GM19239 (cell line): ENCODE measurements at regions not wholly inside any gene's neighbourhood (a gene's known extent, or its start where the extent isn't known, plus 50 kb on each side); places are given as distances from the start of the nearest gene placed in this dataset.
"Not testable (repeated sequence)": the region's sequence is repeated elsewhere in the genome, so short reads cannot be mapped to it uniquely, and the experiment has no call there.

Experiments
- DNase-seq: peaks from one replicate; pipeline ENCODE4 v3.0.0; 2011; ENCODE audit warnings: low spot score; ENCODE audit not compliant: insufficient read length
- FAIRE-seq: peaks from 2 replicates; lab custom pipeline; 2011; peaks lifted over from hg19 to GRCh38; lab: Jason Lieb, UNC

GRCh38 chr7:63580536-63581300, 417.9 kb upstream of the ZNF722 start:
- FAIRE-seq, DNase-seq: not testable (repeated sequence)

DNA sequence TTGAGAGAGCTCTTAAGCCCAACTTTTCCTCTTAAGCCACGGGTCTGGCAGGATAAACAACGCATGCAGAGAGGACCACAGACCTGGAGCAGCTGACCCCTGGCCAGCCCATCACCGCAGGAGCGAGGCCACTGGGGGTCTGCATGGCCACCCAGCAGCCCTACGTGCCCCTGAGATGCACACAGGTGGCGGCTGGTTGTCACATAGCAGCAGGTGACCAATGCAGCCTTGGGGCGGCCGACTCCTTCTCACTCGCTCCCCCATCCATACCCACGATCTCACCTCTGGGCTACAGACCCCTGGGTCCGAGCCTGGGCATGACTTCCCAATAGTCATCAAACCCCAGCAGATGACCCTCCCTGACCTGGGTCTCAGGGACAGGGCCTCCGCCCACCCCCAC, 415.9 kb upstream of the ZNF722 start:
- not testable (repeated sequence) for FAIRE-seq, DNase-seq

GRCh38 chr7:63587151-63587853, 411.3 kb upstream of the ZNF722 start:
- not testable (repeated sequence) for FAIRE-seq, DNase-seq

DNA sequence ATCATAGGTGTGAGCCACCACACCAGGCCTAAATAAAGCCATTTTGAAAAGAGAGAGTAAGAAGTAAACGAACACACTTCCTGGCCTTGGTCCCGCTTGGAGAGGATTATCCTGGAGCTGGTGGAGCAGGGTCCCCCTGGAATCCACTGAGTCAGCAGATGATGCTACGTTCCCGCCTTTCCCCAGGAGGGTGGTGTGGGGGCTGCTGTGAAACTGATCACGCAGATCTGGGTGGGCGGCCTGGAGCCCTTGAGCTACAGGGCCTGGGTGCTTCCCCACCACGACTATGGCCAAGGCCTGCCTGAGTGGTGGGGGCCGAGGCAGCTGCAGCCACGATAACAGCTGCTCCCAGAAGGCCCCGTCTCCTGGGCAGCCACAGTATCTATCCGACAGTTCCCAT, 407.4 kb upstream of the ZNF722 start:
- not testable (repeated sequence) for DNase-seq, FAIRE-seq

- DNase-seq, FAIRE-seq: not testable (repeated sequence)
These were observed 394.8 kb upstream of the ZNF722 start for GRCh38 chr7:63603812-63604211.

- not testable (repeated sequence) for FAIRE-seq, DNase-seq
These were observed 393.8 kb upstream of the ZNF722 start for GRCh38 chr7:63604853-63605252.

GRCh38 chr7:63617595-63617994, 381.1 kb upstream of the ZNF722 start:
- not testable (repeated sequence) for FAIRE-seq

DNA sequence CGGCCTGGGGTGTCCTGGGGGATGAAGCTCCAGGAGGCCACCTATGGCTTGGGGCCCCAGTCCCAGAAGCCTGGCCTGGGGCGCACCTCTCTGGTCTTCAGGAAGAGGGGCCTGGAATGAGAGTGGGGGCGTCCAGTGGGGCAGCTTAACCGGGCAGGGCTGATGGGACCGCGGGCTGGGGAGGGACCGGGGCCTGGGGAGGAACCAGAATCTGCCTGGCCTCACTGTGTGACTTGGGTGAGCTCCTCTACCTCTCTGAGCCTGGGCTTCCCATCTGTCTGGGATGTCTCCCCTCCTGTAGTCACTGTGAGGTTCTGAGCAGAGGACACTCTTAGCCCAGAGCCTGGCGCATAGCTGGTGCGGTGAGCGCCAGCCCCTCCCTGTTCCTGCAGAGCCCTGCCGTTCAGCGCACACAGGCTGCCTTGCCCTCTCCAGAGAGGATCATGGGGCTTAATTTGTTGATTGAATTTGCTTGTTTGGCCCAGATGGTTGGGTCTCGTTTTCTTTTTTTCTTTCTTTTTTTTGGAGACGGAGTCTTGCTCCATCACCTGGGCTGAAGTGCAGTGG, 378.4 kb upstream of the ZNF722 start:
- DNase-seq, FAIRE-seq: not testable (repeated sequence)

More at GRCh38 chr7:63617595-63617994, 381.1 kb upstream of the ZNF722 start:
- DNase-seq, result not testable (repeated sequence)

DNA sequence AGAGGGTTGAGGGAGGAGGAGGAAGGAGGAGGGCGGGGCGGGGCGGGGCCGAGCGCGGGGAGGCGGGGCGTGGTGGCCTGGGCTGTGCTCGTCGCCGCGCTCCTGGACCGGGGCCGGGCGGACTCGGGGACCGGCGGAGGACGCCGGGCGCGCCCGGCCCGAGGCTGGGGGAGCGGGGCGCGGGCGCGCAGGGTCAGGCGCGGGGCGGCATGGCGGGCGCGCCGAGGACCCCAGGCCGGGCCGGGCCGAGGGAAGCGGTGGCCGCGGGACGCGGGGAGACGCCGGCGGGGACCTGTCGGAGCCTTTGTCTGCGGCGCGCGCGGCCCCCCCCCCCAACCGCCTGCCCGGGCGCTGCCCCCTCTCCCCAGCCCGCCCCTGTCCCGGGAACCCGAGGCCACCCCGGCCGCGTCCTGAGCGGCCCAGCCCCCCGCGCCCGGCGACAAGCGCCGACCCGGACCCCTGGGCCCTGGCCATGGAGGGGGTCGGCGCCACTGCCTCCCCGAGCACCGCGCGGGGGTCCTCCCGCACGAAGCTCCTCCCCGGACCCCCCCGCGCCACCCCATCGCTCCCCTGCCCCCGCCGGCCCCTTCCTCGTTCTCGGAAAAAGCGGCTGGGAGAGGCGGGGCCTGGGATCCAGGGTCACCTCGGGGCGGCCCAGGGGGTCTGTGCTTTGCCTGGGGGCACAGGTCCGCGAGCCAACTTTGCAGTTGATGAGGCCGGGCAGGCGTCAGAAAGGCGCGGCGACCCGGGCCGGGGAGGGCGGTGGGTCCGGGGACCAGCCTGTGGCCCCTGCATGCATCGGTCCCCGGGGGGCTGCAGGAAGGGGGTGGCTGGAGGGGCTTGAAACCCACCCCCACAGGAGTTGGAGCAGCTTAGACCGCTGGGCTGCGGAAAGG, 370.8 kb upstream of the ZNF722 start:
- not testable (repeated sequence) for DNase-seq, FAIRE-seq

DNA sequence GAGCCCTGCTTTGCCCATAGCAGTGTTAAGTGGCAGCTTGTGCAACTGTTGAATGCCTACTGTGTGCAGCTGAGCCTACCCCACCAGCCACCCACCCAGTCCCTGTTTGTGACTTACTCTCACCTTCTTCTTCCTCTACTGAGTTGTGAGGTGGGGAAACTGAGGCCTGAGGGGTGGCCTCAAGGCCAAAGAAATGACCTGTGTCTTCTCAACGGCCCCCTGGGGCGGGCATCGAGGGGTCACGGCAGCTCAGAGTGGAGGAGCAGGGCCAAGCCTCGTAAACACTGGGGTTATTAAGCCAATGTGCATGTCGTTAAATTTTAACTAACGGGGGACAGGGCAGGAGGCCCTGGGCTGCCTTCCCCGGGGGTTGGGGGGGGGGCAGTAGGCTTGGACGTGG, 369.6 kb upstream of the ZNF722 start:
- not testable (repeated sequence) for DNase-seq, FAIRE-seq

GRCh38 chr7:63636585-63636984, 362.1 kb upstream of the ZNF722 start:
- FAIRE-seq, DNase-seq: not testable (repeated sequence)

- not testable (repeated sequence) for DNase-seq, FAIRE-seq
These were observed 333.1 kb upstream of the ZNF722 start for GRCh38 chr7:63665553-63665952.

- FAIRE-seq, result not testable (repeated sequence)
These were observed 307.2 kb upstream of the ZNF722 start for GRCh38 chr7:63691408-63691807.

GRCh38 chr7:63694296-63694695, 304.4 kb upstream of the ZNF722 start:
- FAIRE-seq, DNase-seq: not testable (repeated sequence)

More at GRCh38 chr7:63691408-63691807, 307.2 kb upstream of the ZNF722 start:
- not testable (repeated sequence) for DNase-seq
